Activated naive CD8-positive, alpha-beta T cell treated with anti-CD3 and anti-CD28 coated beads for 36 hours (primary cell): ENCODE measurements at regions not wholly inside any gene's neighbourhood (a gene's known extent, or its start where the extent isn't known, plus 50 kb on each side); places are given as distances from the start of the nearest gene placed in this dataset.

ENCODE experiments used
- DNase-seq: peaks from one replicate; pipeline ENCODE4 v3.0.0; 2021
- H3K27ac Mint-ChIP-seq: one replicate; pipeline ENCODE4 v1.8.0; 2022; ENCODE audit warnings: mild to moderate bottlenecking, moderate library complexity, mixed read lengths
- H3K27me3 Mint-ChIP-seq: one replicate; pipeline ENCODE4 v1.8.0; 2022; ENCODE audit warnings: mild to moderate bottlenecking, mixed read lengths
- H3K36me3 Mint-ChIP-seq: one replicate; pipeline ENCODE4 v1.8.0; 2021; ENCODE audit warnings: mild to moderate bottlenecking, mixed read lengths
- H3K4me1 Mint-ChIP-seq: one replicate; pipeline ENCODE4 v1.8.0; 2021; ENCODE audit warnings: mixed read lengths
- H3K4me3 Mint-ChIP-seq: one replicate; pipeline ENCODE4 v1.8.0; 2022; ENCODE audit warnings: mild to moderate bottlenecking, moderate library complexity, mixed read lengths
- H3K9me3 Mint-ChIP-seq: one replicate; pipeline ENCODE4 v1.8.0; 2022; ENCODE audit warnings: mixed read lengths

- Mint-ChIP-seq H3K27ac (no peak overlapping the region), H3K9me3 (no peaks in the 10 kb centered on the region)
- no peak for DNase-seq
Observed at GRCh38 chr1:222989443-222989842, 153.6 kb downstream of the TLR5 start.

GRCh38 chr1:222991177-222991576 is 151.9 kb downstream of the TLR5 start:
- Mint-ChIP-seq H3K4me3 (no peak overlapping the region), H3K9me3 (no peaks in the 10 kb centered on the region), H3K27me3 (no peaks in the 10 kb centered on the region), H3K27ac (no peak overlapping the region), H3K4me1 (peaks cover 4% of the 10 kb centered on the region), H3K36me3 (peaks cover 6% of the 10 kb centered on the region)
- DNase-seq, result no peak

More at GRCh38 chr1:222989443-222989842, 153.6 kb downstream of the TLR5 start:
- Mint-ChIP-seq H3K36me3 (peaks cover 5% of the 10 kb centered on the region), H3K27me3 (no peaks in the 10 kb centered on the region), H3K4me1 (peaks cover 4% of the 10 kb centered on the region), H3K4me3 (no peak overlapping the region)

DNA sequence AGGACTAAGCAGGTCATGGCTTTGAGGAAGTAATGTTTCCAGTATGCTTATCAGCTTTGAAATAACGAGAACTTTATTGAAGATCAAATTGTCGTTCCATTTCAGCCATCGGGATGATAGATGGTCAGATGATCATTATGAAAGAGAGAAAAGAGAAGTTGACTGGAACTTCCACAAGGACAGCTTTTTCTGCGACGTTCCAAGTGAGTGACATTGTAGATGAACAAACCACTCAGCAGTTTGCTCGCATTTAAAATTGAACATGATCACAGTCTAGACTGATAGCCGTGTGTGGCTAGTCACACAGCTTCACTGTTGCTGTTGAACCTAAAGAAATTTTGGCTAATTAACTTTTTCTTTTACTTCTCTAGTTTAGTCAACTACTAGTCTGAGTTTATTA is 151.1 kb downstream of the TLR5 start:
- peaks cover 3% of the 10 kb centered on the region for H3K36me3 Mint-ChIP-seq
- no peak overlapping the region for H3K27ac Mint-ChIP-seq
- H3K9me3 Mint-ChIP-seq, result no peaks in the 10 kb centered on the region
- no peaks in the 10 kb centered on the region for H3K4me1 Mint-ChIP-seq
- DNase-seq, result no peak
- H3K4me3 Mint-ChIP-seq, result no peak overlapping the region
- no peaks in the 10 kb centered on the region for H3K27me3 Mint-ChIP-seq

DNA sequence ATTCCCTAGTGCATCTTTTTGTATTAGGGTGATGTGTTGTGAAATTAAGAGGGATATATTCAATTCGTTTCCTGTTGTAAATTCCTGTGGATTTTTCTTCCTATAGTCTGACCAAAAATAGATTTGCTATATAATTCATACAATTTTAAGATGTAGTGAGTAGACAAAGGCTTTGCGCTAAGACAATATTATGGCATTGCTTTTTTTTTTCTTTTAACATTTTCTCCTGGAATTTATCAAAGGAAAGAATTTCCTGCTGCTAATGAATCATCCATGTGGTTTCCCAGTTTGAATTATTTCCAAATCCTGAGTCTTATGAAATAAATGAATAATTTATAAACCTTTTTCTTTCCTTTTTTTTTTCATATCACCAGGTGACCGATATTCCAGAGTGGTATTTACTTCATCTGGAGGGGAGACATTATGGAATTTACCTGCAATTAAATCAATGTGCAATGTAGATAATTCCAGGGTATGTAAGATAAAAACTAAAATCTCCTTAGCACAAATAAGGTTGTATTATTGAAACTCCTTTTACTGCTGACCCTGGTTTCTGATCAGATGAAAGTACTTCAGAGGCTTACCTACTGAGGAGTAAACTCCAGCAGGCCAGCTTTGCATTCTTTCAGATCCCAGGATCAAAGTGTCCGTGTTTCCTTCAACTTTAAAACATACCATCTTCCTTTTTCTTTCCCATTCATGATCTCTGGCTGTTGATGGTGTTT is 148.4 kb downstream of the TLR5 start:
- H3K36me3 Mint-ChIP-seq, result peaks cover 3% of the 10 kb centered on the region
- no peaks in the 10 kb centered on the region for H3K4me1 Mint-ChIP-seq
- DNase-seq, result no peak
- no peaks in the 10 kb centered on the region for H3K27me3 Mint-ChIP-seq
- H3K9me3 Mint-ChIP-seq, result no peaks in the 10 kb centered on the region
- no peak overlapping the region for H3K27ac Mint-ChIP-seq
- no peak overlapping the region for H3K4me3 Mint-ChIP-seq

- no peaks in the 10 kb centered on the region for H3K27me3 Mint-ChIP-seq
- no peak overlapping the region for H3K27ac Mint-ChIP-seq
- no peak for DNase-seq
- H3K4me1 Mint-ChIP-seq, result no peaks in the 10 kb centered on the region
- H3K4me3 Mint-ChIP-seq, result no peak overlapping the region
- no peaks in the 10 kb centered on the region for H3K9me3 Mint-ChIP-seq
- H3K36me3 Mint-ChIP-seq, result peaks cover 3% of the 10 kb centered on the region
Observed at GRCh38 chr1:222995236-222995580, 147.8 kb downstream of the TLR5 start.

DNA sequence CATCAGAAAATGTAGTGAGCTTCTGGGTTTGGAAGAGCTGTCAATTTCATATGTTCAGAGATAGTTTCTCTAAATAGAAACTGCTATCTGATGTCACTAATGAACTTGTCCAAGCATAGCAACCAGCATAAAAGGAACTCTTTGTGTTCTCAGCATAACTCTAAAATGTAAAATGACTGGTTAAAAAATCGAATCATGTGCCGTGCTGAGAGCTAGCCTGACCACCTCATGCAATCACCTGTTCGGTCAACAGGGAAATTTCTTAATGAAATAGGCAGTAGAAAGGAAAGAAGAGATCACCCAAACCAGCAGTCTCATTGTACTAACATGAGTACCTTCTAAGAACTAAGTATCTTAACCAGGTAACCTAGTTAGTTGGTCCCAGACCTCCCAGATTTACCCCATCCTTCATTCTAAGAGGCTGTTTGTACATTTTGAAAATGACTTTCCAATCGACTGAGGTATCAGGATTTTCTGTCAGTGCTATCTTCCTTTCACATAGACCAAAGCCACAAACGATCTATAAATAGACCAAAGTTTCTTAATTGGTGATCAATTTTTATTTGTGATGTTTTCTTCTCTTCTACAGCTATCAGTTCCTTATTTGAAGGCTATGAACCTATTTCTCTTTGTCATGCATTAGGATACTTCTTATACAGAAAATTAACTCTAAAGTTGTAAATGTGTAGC is 147.3 kb downstream of the TLR5 start:
- no peaks in the 10 kb centered on the region for H3K4me1 Mint-ChIP-seq
- H3K27me3 Mint-ChIP-seq, result no peaks in the 10 kb centered on the region
- DNase-seq, result no peak
- no peaks in the 10 kb centered on the region for H3K9me3 Mint-ChIP-seq
- no peak overlapping the region for H3K27ac Mint-ChIP-seq
- H3K36me3 Mint-ChIP-seq, result peaks cover 3% of the 10 kb centered on the region
- no peak overlapping the region for H3K4me3 Mint-ChIP-seq

GRCh38 chr1:222996310-222996975 is 146.6 kb downstream of the TLR5 start:
- Mint-ChIP-seq H3K27me3 (no peaks in the 10 kb centered on the region), H3K9me3 (no peaks in the 10 kb centered on the region), H3K4me3 (no peak overlapping the region), H3K27ac (no peak overlapping the region), H3K36me3 (peaks cover 3% of the 10 kb centered on the region), H3K4me1 (no peaks in the 10 kb centered on the region)
- DNase-seq, result no peak

DNA sequence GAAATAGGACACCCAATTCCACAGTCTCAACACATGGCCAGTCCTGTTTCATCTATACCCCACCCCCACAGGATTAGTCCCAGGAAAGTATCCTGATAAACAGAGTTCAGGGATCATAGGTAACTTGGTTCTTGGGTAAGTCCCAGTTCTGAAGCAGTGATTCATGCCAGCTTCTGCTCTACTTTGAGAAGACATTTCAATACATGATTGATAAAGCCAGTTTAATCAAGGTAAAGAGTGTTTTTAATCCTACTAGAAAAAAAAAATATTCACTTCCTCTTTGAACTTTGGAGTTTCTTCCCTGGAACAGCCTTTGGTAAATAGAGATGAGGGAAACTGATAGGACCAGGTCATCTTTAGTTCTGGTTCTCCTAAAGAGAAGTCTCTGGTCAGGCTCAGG is 142.4 kb downstream of the TLR5 start:
- Mint-ChIP-seq H3K36me3 (peaks cover 16% of the 10 kb centered on the region), H3K27me3 (no peaks in the 10 kb centered on the region)
- no peak for DNase-seq

DNA sequence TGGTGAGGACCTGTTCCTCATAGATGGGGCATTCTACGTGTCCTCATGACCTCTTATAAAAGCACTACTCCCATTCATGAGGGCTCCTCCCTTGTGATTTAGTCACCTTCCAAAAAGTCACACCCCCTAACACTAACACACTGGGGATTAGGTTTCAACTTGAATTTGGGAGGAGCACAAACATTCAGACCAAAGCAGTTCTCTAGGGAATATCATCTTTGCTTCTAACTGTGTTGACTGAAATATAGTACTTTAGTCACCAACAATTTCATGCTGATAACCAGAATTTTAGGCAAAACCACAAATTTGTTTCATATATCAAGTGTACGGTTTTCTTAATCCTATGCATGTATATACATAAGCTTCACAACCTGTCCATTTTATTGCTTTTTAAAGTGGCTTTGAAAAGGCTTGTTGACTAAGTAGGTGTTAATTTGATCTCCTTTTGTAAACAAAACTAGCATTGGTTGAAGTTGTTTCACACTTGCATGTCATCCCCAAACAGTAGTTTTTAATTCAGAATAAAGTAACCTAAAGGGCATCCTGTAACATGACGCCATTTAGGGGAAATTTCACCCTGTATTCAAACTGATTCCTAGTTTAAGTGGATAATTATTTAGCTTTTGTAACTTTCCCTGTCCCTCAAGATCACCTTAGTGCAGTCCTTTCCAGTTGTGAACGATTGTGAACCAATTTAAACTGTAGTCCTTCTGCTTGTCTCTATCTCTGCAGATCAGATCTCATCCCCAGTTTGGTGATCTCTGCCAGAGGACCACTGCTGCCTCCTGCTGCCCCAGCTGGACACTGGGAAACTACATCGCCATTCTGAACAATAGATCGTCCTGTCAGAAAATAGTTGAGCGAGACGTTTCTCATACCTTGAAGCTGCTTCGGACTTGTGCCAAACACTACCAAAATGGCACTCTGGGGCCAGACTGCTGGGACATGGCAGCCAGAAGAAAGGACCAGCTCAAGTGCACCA is 141.1 kb downstream of the TLR5 start:
- H3K4me3 Mint-ChIP-seq, result no peak overlapping the region
- no peaks in the 10 kb centered on the region for H3K9me3 Mint-ChIP-seq
- H3K36me3 Mint-ChIP-seq, result peaks cover 16% of the 10 kb centered on the region
- H3K27ac Mint-ChIP-seq, result no peak overlapping the region
- H3K27me3 Mint-ChIP-seq, result no peaks in the 10 kb centered on the region
- no peaks in the 10 kb centered on the region for H3K4me1 Mint-ChIP-seq
- DNase-seq, result no peak

More for the DNA sequence above, 142.4 kb downstream of the TLR5 start:
- H3K9me3 Mint-ChIP-seq, result no peaks in the 10 kb centered on the region
- no peaks in the 10 kb centered on the region for H3K4me1 Mint-ChIP-seq
- no peak overlapping the region for H3K4me3 Mint-ChIP-seq
- no peak overlapping the region for H3K27ac Mint-ChIP-seq

DNA sequence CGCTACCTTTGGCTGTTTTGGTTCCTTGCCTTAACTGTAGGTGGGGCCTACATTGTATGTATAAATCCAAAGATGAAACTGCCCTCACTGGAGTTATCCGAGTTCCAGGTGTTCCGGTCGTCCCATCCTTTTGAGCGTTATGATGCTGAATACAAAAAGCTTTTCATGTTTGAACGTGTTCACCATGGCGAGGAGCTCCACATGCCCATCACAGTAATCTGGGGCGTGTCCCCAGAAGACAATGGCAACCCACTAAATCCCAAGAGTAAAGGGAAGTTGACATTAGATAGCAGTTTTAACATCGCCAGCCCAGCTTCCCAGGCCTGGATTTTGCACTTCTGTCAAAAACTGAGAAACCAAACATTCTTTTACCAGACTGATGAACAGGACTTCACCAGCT is 139.5 kb downstream of the TLR5 start:
- H3K27ac Mint-ChIP-seq, result no peak overlapping the region
- H3K4me1 Mint-ChIP-seq, result no peaks in the 10 kb centered on the region
- no peaks in the 10 kb centered on the region for H3K9me3 Mint-ChIP-seq
- DNase-seq, result no peak
- no peaks in the 10 kb centered on the region for H3K27me3 Mint-ChIP-seq
- peaks cover 16% of the 10 kb centered on the region for H3K36me3 Mint-ChIP-seq
- no peak overlapping the region for H3K4me3 Mint-ChIP-seq

- Mint-ChIP-seq H3K36me3 (peaks cover 16% of the 10 kb centered on the region), H3K27ac (no peak overlapping the region), H3K27me3 (peaks cover 10% of the 10 kb centered on the region), H3K4me3 (no peak overlapping the region), H3K4me1 (no peaks in the 10 kb centered on the region), H3K9me3 (no peaks in the 10 kb centered on the region)
- no peak for DNase-seq
Observed at GRCh38 chr1:223006371-223006770, 136.7 kb downstream of the TLR5 start.

- Mint-ChIP-seq H3K4me1 (no peaks in the 10 kb centered on the region), H3K36me3 (peaks cover 15% of the 10 kb centered on the region), H3K9me3 (no peaks in the 10 kb centered on the region), H3K4me3 (no peak overlapping the region), H3K27ac (no peak overlapping the region), H3K27me3 (peaks cover 10% of the 10 kb centered on the region)
- DNase-seq, result no peak
Observed at GRCh38 chr1:223006917-223007648, 136.0 kb downstream of the TLR5 start.

GRCh38 chr1:223007935-223008334 is 135.1 kb downstream of the TLR5 start:
- Mint-ChIP-seq H3K27me3 (peaks cover 10% of the 10 kb centered on the region), H3K4me1 (no peaks in the 10 kb centered on the region), H3K4me3 (no peak overlapping the region), H3K36me3 (peaks cover 9% of the 10 kb centered on the region), H3K27ac (no peak overlapping the region), H3K9me3 (no peaks in the 10 kb centered on the region)
- DNase-seq, result no peak

GRCh38 chr1:223008808-223009207 is 134.2 kb downstream of the TLR5 start:
- H3K4me3 Mint-ChIP-seq, result no peak overlapping the region
- DNase-seq, result no peak
- H3K27me3 Mint-ChIP-seq, result peaks cover 10% of the 10 kb centered on the region
- no peaks in the 10 kb centered on the region for H3K4me1 Mint-ChIP-seq
- H3K9me3 Mint-ChIP-seq, result no peaks in the 10 kb centered on the region
- H3K36me3 Mint-ChIP-seq, result peaks cover 7% of the 10 kb centered on the region
- no peak overlapping the region for H3K27ac Mint-ChIP-seq
